ENCODE measurements at regions not wholly inside any gene's neighbourhood (a gene's known extent, or its start where the extent isn't known, plus 50 kb on each side); places are given as distances from the start of the nearest gene placed in this dataset.
A peak's percentile ranks its signal among the peaks of the same experiment; 100 is the strongest.

- DNase-seq: no peak
These were observed 85.2 kb downstream of the NR2F2 start for GRCh38 chr15:96415513-96416217.

GRCh38 chr15:96416218-96416933 lies 85.9 kb downstream of the NR2F2 start:
- no peak for DNase-seq

GRCh38 chr15:96416934-96417759 lies 86.6 kb downstream of the NR2F2 start:
- DNase-seq: peak; percentile 12

- DNase-seq: no peak
These were observed 87.2 kb downstream of the NR2F2 start for GRCh38 chr15:96417760-96418130.

- DNase-seq: no peak
These were observed 87.6 kb downstream of the NR2F2 start for GRCh38 chr15:96418146-96418545.

- DNase-seq: no peak
These were observed 90.7 kb downstream of the NR2F2 start for GRCh38 chr15:96421178-96421601.

GRCh38 chr15:96422125-96422524 lies 91.6 kb downstream of the NR2F2 start:
- DNase-seq: no peak

- no peak for DNase-seq
These were observed 94.2 kb downstream of the NR2F2 start for GRCh38 chr15:96424674-96425073.

- no peak for DNase-seq
These were observed 98.2 kb downstream of the NR2F2 start for GRCh38 chr15:96428742-96429141.

- no peak for DNase-seq
These were observed 101.3 kb downstream of the NR2F2 start for GRCh38 chr15:96431786-96432185.

- no peak for DNase-seq
These were observed 104.5 kb downstream of the NR2F2 start for GRCh38 chr15:96435022-96435421.

- DNase-seq: no peak
These were observed 105.3 kb downstream of the NR2F2 start for GRCh38 chr15:96435841-96436240.

GRCh38 chr15:96440978-96441377 lies 110.5 kb downstream of the NR2F2 start:
- no peak for DNase-seq

- DNase-seq: no peak
These were observed 111.6 kb downstream of the NR2F2 start for GRCh38 chr15:96442076-96442475.

- no peak for DNase-seq
These were observed 114.4 kb downstream of the NR2F2 start for GRCh38 chr15:96444865-96445264.

GRCh38 chr15:96448923-96449322 lies 118.4 kb downstream of the NR2F2 start:
- peak; percentile 3 for DNase-seq

- DNase-seq: no peak
These were observed 127.3 kb downstream of the NR2F2 start for GRCh38 chr15:96457841-96458240.

- DNase-seq: no peak
These were observed 129.6 kb downstream of the NR2F2 start for GRCh38 chr15:96460106-96460505.

- DNase-seq: no peak
These were observed 132.6 kb downstream of the NR2F2 start for GRCh38 chr15:96462768-96463750.

- no peak for DNase-seq
These were observed 136.0 kb downstream of the NR2F2 start for GRCh38 chr15:96466389-96466947.

- DNase-seq: no peak
These were observed 137.5 kb downstream of the NR2F2 start for GRCh38 chr15:96468036-96468435.

- no peak for DNase-seq
These were observed 140.3 kb downstream of the NR2F2 start for GRCh38 chr15:96470681-96471310.

Measured in NCI-H345 (cell line).